Endothelial cell of umbilical vein (primary cell): ENCODE measurements at regions not wholly inside any gene's neighbourhood (a gene's known extent, or its start where the extent isn't known, plus 50 kb on each side); places are given as distances from the start of the nearest gene placed in this dataset.

Experiments
- BruUV-seq: library from RNA; stranded (reverse); fragments of 400-500 nt; replicated peaks from 2 replicates; lab custom pipeline; 2021; lab: Mats Ljungman, UMichigan
- CTCF ChIA-PET: fragments of 300-600, 350-600 bp; sonication (Branson Sonifier 250); formaldehyde crosslinking; loops from one replicate; lab custom pipeline; 2021; ENCODE audit warnings: antibody characterized with exemption, inconsistent platforms; lab: Charles Lee
- POLR2A ChIA-PET: fragments of 300-600, 350-600 bp; sonication (Branson Sonifier 250); formaldehyde crosslinking; loops from one replicate; lab custom pipeline; 2021; ENCODE audit warnings: antibody characterized with exemption, inconsistent platforms; lab: Charles Lee
- DNase-seq: peaks from one replicate; pipeline ENCODE4 v3.0.0-alpha.2; 2011; ENCODE audit warnings: low read depth, low spot score
- FAIRE-seq: peaks from 2 replicates; lab custom pipeline; 2011; peaks lifted over from hg19 to GRCh38; lab: Jason Lieb, UNC
- H2AFZ ChIP-seq: 2 replicates; pipeline ENCODE4 v1.6.0; 2012; ENCODE audit warnings: low read depth, low read length, control low read depth, inconsistent platforms
- H3K27ac ChIP-seq: 2 replicates; pipeline ENCODE4 v1.5.1; 2011; ENCODE audit warnings: low read depth, mild to moderate bottlenecking, control low read depth, low read length, moderate library complexity; ENCODE audit not compliant: insufficient read depth
- H3K27me3 ChIP-seq, 2 experiments: 2 replicates each; pipeline versions ENCODE4 v1.6.0 to v1.6.1; 2011; ENCODE audit warnings: low read length in 2 of 2, mixed read lengths in 1 of 2; ENCODE audit not compliant: control insufficient read depth in 2 of 2, insufficient read depth in 2 of 2
- H3K36me3 ChIP-seq, 2 experiments: 2 replicates in 1 of 2; 3 replicates in 1 of 2; pipeline ENCODE4 v1.5.1; 2011; ENCODE audit warnings: low read length in 2 of 2, mild to moderate bottlenecking in 1 of 2, moderate library complexity in 1 of 2; ENCODE audit not compliant: control insufficient read depth in 2 of 2, insufficient read depth in 2 of 2; ENCODE audit errors: extremely low read depth in 1 of 2
- H3K4me1 ChIP-seq: 3 replicates; pipeline ENCODE4 v1.5.1; 2011; ENCODE audit warnings: mild to moderate bottlenecking, low read length; ENCODE audit not compliant: control insufficient read depth, insufficient read depth; ENCODE audit errors: extremely low read depth
- H3K4me2 ChIP-seq: 2 replicates; pipeline ENCODE4 v1.6.1; 2011; ENCODE audit warnings: low read length, control low read depth, mixed read lengths; ENCODE audit not compliant: insufficient read depth
- H3K4me3 ChIP-seq, 3 experiments: fragments of 200-600 bp in 1 of 3; sonication (generic), shearing (Covaris generic) in 1 of 3; replicated peaks in 1 of 3; 2 replicates each; pipeline ENCODE4 v1.5.1; 2011 to 2016; ENCODE audit warnings: control low read depth in 3 of 3, low read length in 3 of 3, mild to moderate bottlenecking in 2 of 3, inconsistent platforms in 1 of 3, low read depth in 1 of 3, moderate library complexity in 1 of 3; ENCODE audit not compliant: insufficient read depth in 1 of 3
- H3K79me2 ChIP-seq: 2 replicates; pipeline ENCODE4 v1.6.0; 2012; ENCODE audit warnings: low read length, inconsistent platforms; ENCODE audit not compliant: control insufficient read depth, insufficient read depth
- H3K9ac ChIP-seq: replicated peaks from 2 replicates; pipeline ENCODE3; 2011; ENCODE audit warnings: low read length, control low read depth; ENCODE audit not compliant: insufficient read depth; ENCODE audit errors: extremely low read depth
- H3K9me1 ChIP-seq: replicated peaks from 3 replicates; pipeline ENCODE4 v1.6.0; 2011; ENCODE audit warnings: mild to moderate bottlenecking, low read length; ENCODE audit not compliant: control insufficient read depth, insufficient read depth; ENCODE audit errors: extremely low read depth
- H3K9me3 ChIP-seq: replicated peaks from 2 replicates; pipeline ENCODE4 v1.5.1; 2012; ENCODE audit warnings: low read length, inconsistent platforms; ENCODE audit not compliant: control insufficient read depth, insufficient read depth
- H4K20me1 ChIP-seq: replicated peaks from 2 replicates; pipeline ENCODE3; 2011; ENCODE audit warnings: mild to moderate bottlenecking, low read length; ENCODE audit not compliant: control insufficient read depth, insufficient read depth; ENCODE audit errors: extremely low read depth
- CTCF ChIP-seq, 2 donors: IDR thresholded peaks; 1 replicate in 1 of 2; 2 replicates in 1 of 2; pipeline ENCODE4 v1.5.1; 2011; ENCODE audit warnings: low read length in 2 of 2, mild to moderate bottlenecking in 2 of 2, moderate library complexity in 2 of 2, control low read depth in 1 of 2, inconsistent platforms in 1 of 2, low read depth in 1 of 2; ENCODE audit not compliant: insufficient read depth in 1 of 2; ENCODE audit errors: extremely low read depth in 1 of 2
- EZH2 ChIP-seq: IDR thresholded peaks from 2 replicates; pipeline ENCODE4 v1.6.1; 2012; ENCODE audit warnings: borderline replicate concordance, low read depth, mild to moderate bottlenecking, moderate library complexity, low read length, inconsistent platforms; ENCODE audit not compliant: severe bottlenecking
- FOS ChIP-seq: IDR thresholded peaks from 2 replicates; pipeline ENCODE4 v1.6.1; 2011; ENCODE audit warnings: mild to moderate bottlenecking, low read length, moderate library complexity, borderline replicate concordance; ENCODE audit not compliant: insufficient read depth
- GATA2 ChIP-seq: IDR thresholded peaks from 2 replicates; pipeline ENCODE4 v1.7.0; 2011; ENCODE audit warnings: low read depth, mild to moderate bottlenecking, moderate library complexity, mixed read lengths, low read length; ENCODE audit not compliant: insufficient read length, insufficient read depth
- JUN ChIP-seq: IDR thresholded peaks from 2 replicates; pipeline ENCODE4 v1.6.1; 2011; ENCODE audit warnings: borderline replicate concordance, low read depth; ENCODE audit not compliant: insufficient read length, insufficient read depth
- MAX ChIP-seq: IDR thresholded peaks from 2 replicates; pipeline ENCODE4 v1.6.1; 2011; ENCODE audit not compliant: insufficient read depth, insufficient read length
- MYC ChIP-seq: IDR thresholded peaks from one replicate; pipeline ENCODE4 v1.6.1; 2011; ENCODE audit warnings: mild to moderate bottlenecking, low read depth, low read length
- POLR2A ChIP-seq: IDR thresholded peaks from 2 replicates; pipeline ENCODE4 v1.6.1; 2012; ENCODE audit warnings: low read depth, mild to moderate bottlenecking, control low read depth, low read length
- POLR2AphosphoS5 ChIP-seq: IDR thresholded peaks from 2 replicates; pipeline ENCODE4 v1.6.1; 2012; ENCODE audit warnings: low read depth, mild to moderate bottlenecking, control low read depth, low read length, moderate library complexity; ENCODE audit not compliant: insufficient read depth
- dilution Hi-C: fragments of 300-500 bp; cut with MboI; formaldehyde crosslinking; loops from one replicate; pipeline ENCODE4 v1.15.0; 2019; ENCODE audit warnings: low sequenced_read_pairs; ENCODE audit not compliant: extremely low pct_ligation_motif_present
- intact Hi-C: fragments of 100-400 bp; cut with micrococcal nuclease; formaldehyde crosslinking; loops from one replicate; pipeline ENCODE4 v1.10.0; 2022

- no peak for FAIRE-seq
Observed at GRCh38 chr4:184939978-184940377, 78.3 kb upstream of the HELT start.

More at GRCh38 chr4:184939978-184940377, 78.3 kb upstream of the HELT start:
- Histone ChIP-seq H3K9me3 (no peaks in the 10 kb centered on the region), H3K4me3 (no peak overlapping the region), H3K9ac (no peak overlapping the region), H3K4me1 (no peaks in the 10 kb centered on the region), H2AFZ (no peak overlapping the region), H3K9me1 (no peaks in the 10 kb centered on the region), H3K4me2 (no peak overlapping the region), H3K27me3 (no peaks in the 10 kb centered on the region), H3K27ac (no peak overlapping the region), H3K36me3 (no peaks in the 10 kb centered on the region), H4K20me1 (no peaks in the 10 kb centered on the region), H3K79me2 (no peaks in the 10 kb centered on the region)
- CTCF ChIA-PET = no interaction called here
- no peak for DNase-seq
- intact Hi-C loops (no loop called here), dilution Hi-C loops (no loop called here)
- TF ChIP-seq CTCF (IDR thresholded peaks at IDR 0.05; ENCODE audit: extremely low read depth in 1 of 2, insufficient read depth in 1 of 2, low read depth in 1 of 2, low read length in 2 of 2) (no peak), GATA2 (no peak), JUN (no peak), POLR2AphosphoS5 (no peak), MAX (no peak), MYC (no peak), POLR2A (no peak), EZH2 (no peak), FOS (no peak)
- POLR2A ChIA-PET = no interaction called here
- no TSS peak for BruUV-seq
